Esophagus muscularis mucosa (tissue), 4 donors: ENCODE measurements at regions not wholly inside any gene's neighbourhood (a gene's known extent, or its start where the extent isn't known, plus 50 kb on each side); places are given as distances from the start of the nearest gene placed in this dataset.

Source experiments
- DNase-seq: peaks from one replicate; pipeline ENCODE4 v3.0.0-alpha.2; 2017; ENCODE audit errors: extremely low spot score
- H3K27ac ChIP-seq, 4 donors: fragments of 200-600 bp; sonication (generic); replicated peaks in 1 of 4; 1 replicate in 3 of 4; 2 replicates in 1 of 4; pipeline ENCODE4 v1.5.1; 2016 to 2019; ENCODE audit warnings: mild to moderate bottlenecking in 1 of 4
- H3K27me3 ChIP-seq, 4 donors: fragments of 200-600 bp; sonication (generic); one replicate each; pipeline versions ENCODE4 v1.5.1 to v1.6.0; 2016 to 2019
- H3K36me3 ChIP-seq, 4 donors: fragments of 200-600 bp; sonication (generic); one replicate each; pipeline ENCODE4 v1.5.1; 2016 to 2019
- H3K4me1 ChIP-seq, 4 donors: fragments of 200-600 bp; sonication (generic); one replicate each; pipeline ENCODE4 v1.5.1; 2016 to 2019
- H3K4me3 ChIP-seq, 4 donors: fragments of 200-600 bp; sonication (generic); 1 replicate in 2 of 4; 2 replicates in 2 of 4; pipeline ENCODE4 v1.5.1; 2016 to 2019; ENCODE audit warnings: mild to moderate bottlenecking in 4 of 4, moderate library complexity in 1 of 4
- H3K9me3 ChIP-seq, 4 donors: fragments of 200-600 bp; sonication (generic); 1 replicate in 3 of 4; 2 replicates in 1 of 4; pipeline ENCODE4 v1.5.1; 2016 to 2019
- EP300 ChIP-seq: sonication (generic); formaldehyde crosslinking; IDR thresholded peaks from one replicate; pipeline ENCODE4 v1.6.1; 2017; ENCODE audit warnings: antibody characterized with exemption
- POLR2A ChIP-seq: fragments of 450-650 bp; IDR thresholded peaks from one replicate; pipeline ENCODE4 v1.6.1; 2017; ENCODE audit warnings: antibody characterized with exemption, moderate library complexity, mild to moderate bottlenecking, low read depth
- POLR2AphosphoS5 ChIP-seq, 2 donors: sonication (generic); formaldehyde crosslinking; IDR thresholded peaks; one replicate each; pipeline ENCODE4 v1.6.1; 2017; ENCODE audit warnings: antibody characterized with exemption in 2 of 2
- WGBS: methylation state at CpG from one replicate; pipeline ENCODE4 v1.1.5; 2018; 5-methylcytosine and 5-hydroxymethylcytosine counted together
- intact Hi-C: fragments of 100-400 bp; cut with DNase I; formaldehyde crosslinking; loops from one replicate; pipeline ENCODE4 v1.15.1; 2023
- TF ChIP-seq, protein P1 (sequence below), 3 experiments: fragments of 200-600 bp in 2 of 3; fragments of 450-650 bp in 1 of 3; sonication (generic) in 2 of 3; IDR thresholded peaks; one replicate each; pipeline ENCODE4 v1.5.1; 2017 to 2019; ENCODE audit warnings: antibody characterized with exemption in 3 of 3, mild to moderate bottlenecking in 2 of 3, moderate library complexity in 1 of 3

DNA sequence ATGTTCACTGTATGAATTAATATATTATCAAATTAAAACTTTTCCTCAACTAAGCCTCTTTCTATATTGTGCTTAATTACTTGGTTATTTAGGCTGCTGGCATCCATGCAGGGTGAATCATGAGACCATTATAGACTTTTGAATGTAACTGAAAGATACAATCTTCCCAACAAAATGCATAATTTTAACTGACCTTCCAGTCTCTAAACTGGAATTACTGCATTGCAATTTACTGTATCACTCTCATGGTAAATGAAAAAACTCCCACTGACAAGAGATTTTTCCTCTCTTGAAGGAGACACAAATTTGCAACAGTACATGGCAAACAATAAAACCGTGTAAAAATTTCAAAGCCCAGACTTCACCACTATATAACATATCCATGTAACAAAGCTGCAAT is 349.5 kb downstream of the DRD1 start:
- TF ChIP-seq EP300 (no peak), POLR2A (no peak), POLR2AphosphoS5 (IDR thresholded peaks at IDR 0.05) (no peak)
- TF ChIP-seq, protein P1, sequence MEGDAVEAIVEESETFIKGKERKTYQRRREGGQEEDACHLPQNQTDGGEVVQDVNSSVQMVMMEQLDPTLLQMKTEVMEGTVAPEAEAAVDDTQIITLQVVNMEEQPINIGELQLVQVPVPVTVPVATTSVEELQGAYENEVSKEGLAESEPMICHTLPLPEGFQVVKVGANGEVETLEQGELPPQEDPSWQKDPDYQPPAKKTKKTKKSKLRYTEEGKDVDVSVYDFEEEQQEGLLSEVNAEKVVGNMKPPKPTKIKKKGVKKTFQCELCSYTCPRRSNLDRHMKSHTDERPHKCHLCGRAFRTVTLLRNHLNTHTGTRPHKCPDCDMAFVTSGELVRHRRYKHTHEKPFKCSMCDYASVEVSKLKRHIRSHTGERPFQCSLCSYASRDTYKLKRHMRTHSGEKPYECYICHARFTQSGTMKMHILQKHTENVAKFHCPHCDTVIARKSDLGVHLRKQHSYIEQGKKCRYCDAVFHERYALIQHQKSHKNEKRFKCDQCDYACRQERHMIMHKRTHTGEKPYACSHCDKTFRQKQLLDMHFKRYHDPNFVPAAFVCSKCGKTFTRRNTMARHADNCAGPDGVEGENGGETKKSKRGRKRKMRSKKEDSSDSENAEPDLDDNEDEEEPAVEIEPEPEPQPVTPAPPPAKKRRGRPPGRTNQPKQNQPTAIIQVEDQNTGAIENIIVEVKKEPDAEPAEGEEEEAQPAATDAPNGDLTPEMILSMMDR (IDR thresholded peaks at IDR 0.05), result no peak

GRCh38 chr5:175092691-175093090 is 351.3 kb downstream of the DRD1 start:
- Histone ChIP-seq H3K27me3 (peaks cover 0 to 25% (median 0%) of the 10 kb centered on the region in 4 donors), H3K9me3 (no peaks in the 10 kb centered on the region), H3K27ac (no peak overlapping the region), H3K4me1 (no peaks in the 10 kb centered on the region), H3K36me3 (no peaks in the 10 kb centered on the region), H3K4me3 (no peak overlapping the region)
- intact Hi-C loops, result no loop called here
- no peak for DNase-seq
- WGBS, result 84% methylated on average over 3 of the region's 3 CpGs
- TF ChIP-seq, protein P1 (IDR thresholded peaks at IDR 0.05), result no peak
- TF ChIP-seq POLR2AphosphoS5 (IDR thresholded peaks at IDR 0.05) (no peak), POLR2A (no peak), EP300 (no peak)

More for the DNA sequence above, 349.5 kb downstream of the DRD1 start:
- intact Hi-C loops, result no loop called here
- H3K4me1 ChIP-seq, result no peaks in the 10 kb centered on the region
- H3K9me3 ChIP-seq, result no peaks in the 10 kb centered on the region
- 76% methylated on average over 1 of the region's 1 CpG for WGBS
- peaks cover 0 to 28% (median 0%) of the 10 kb centered on the region in 4 donors for H3K27me3 ChIP-seq
- no peak for DNase-seq
- H3K4me3 ChIP-seq, result no peak overlapping the region
- H3K27ac ChIP-seq, result no peak overlapping the region
- H3K36me3 ChIP-seq, result no peaks in the 10 kb centered on the region

DNA sequence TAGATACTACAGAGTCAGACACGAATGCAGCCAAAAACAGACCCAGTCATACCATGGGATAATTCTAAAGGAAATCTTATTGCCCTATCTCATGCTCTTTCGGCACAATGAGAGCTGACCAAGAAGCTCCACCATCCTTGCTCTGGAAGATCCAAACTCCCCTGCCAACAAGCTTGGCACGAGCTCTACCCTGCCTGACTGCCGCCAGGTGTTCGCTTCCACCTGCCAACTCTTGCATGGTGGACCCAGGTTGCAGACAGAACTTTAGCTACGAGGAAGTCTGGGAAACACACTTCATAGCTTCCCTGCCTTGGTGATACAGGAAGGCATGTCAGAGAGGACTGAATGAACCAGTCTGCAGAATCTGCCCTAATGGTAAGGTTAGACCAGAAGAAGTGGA is 355.0 kb downstream of the DRD1 start:
- whole genome bisulfite sequencing, result 80% methylated on average over 6 of the region's 6 CpGs

DNA sequence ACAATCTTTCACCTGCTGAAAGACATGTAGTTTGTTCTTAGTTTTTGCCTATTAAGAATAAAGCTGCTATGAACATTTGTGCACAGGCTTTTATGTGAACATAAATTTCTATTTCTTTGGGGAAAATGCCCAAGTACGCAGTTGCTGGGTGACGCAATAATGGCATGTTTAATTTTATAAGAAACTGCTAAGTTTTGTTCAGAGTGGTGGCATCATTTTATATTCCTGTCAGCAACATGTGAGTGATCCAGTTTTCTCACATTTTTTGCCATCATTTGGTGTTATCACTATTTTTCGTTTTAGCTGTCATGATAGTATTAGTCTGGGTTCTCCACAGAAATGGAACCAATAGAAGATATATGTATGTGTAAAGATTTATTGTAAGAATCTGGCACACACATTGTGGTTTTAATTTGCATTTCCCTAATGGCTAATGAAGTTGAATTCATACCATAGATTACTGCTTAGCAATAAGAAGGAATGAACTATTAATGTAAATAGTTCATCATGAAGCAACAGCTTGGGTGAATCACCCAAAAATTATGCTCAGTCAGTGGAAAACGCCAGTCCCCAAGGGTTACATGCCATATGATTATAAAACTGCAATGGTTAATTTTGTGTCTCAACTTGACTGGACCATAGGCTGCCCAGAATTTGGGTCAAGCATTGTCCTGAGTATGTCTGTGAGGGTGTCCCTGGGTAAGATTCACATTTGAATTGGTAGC is 358.6 kb downstream of the MSX2 start:
- Histone ChIP-seq H3K4me3 (no peak overlapping the region), H3K27ac (no peak overlapping the region), H3K4me1 (no peaks in the 10 kb centered on the region), H3K27me3 (no peaks in the 10 kb centered on the region), H3K9me3 (no peaks in the 10 kb centered on the region), H3K36me3 (no peaks in the 10 kb centered on the region)
- TF ChIP-seq EP300 (no peak), POLR2A (no peak), POLR2AphosphoS5 (IDR thresholded peaks at IDR 0.05) (no peak)
- TF ChIP-seq, protein P1 (IDR thresholded peaks at IDR 0.05), result no peak
- 80% methylated on average over 4 of the region's 4 CpGs for WGBS
- DNase-seq, result no peak
- intact Hi-C loops, result no loop called here

More for the DNA sequence above, 355.0 kb downstream of the DRD1 start:
- Histone ChIP-seq H3K36me3 (no peaks in the 10 kb centered on the region), H3K4me3 (no peak overlapping the region), H3K9me3 (no peaks in the 10 kb centered on the region), H3K27ac (no peak overlapping the region), H3K4me1 (no peaks in the 10 kb centered on the region), H3K27me3 (peaks cover 0 to 15% (median 0%) of the 10 kb centered on the region in 4 donors)
- intact Hi-C loops, result no loop called here
- TF ChIP-seq, protein P1 (IDR thresholded peaks at IDR 0.05), result no peak
- no peak for TF ChIP-seq POLR2A
- no peak for DNase-seq

- Histone ChIP-seq H3K27ac (no peak overlapping the region), H3K4me1 (no peaks in the 10 kb centered on the region), H3K27me3 (no peaks in the 10 kb centered on the region), H3K9me3 (no peaks in the 10 kb centered on the region), H3K36me3 (no peaks in the 10 kb centered on the region), H3K4me3 (no peak overlapping the region)
- no peak for TF ChIP-seq POLR2AphosphoS5 (IDR thresholded peaks at IDR 0.05)
- TF ChIP-seq POLR2A, result no peak
- no peak for TF ChIP-seq EP300
- TF ChIP-seq, protein P1 (IDR thresholded peaks at IDR 0.05), result no peak
- 44% methylated on average over 1 of the region's 1 CpG for WGBS
- DNase-seq, result no peak
- intact Hi-C loops, result no loop called here
Observed at GRCh38 chr5:175082346-175082745, 358.0 kb downstream of the MSX2 start.
